Ectodermal cell (in vitro differentiated cells): ENCODE measurements at regions not wholly inside any gene's neighbourhood (a gene's known extent, or its start where the extent isn't known, plus 50 kb on each side); places are given as distances from the start of the nearest gene placed in this dataset.

Experiments used
- H3K27ac ChIP-seq: 2 replicates; pipeline ENCODE4 v1.7.0; 2013; ENCODE audit warnings: mild to moderate bottlenecking, low read depth, low read length; ENCODE audit not compliant: insufficient read depth, poor library complexity, severe bottlenecking
- H3K27me3 ChIP-seq: 2 replicates; pipeline ENCODE4 v1.7.0; 2013; ENCODE audit warnings: mild to moderate bottlenecking, low read length; ENCODE audit not compliant: insufficient read depth, control insufficient read depth, poor library complexity, severe bottlenecking
- H3K36me3 ChIP-seq: one replicate; pipeline ENCODE4 v1.7.0; 2013; ENCODE audit warnings: low read length; ENCODE audit not compliant: control insufficient read depth, insufficient read depth
- H3K4me1 ChIP-seq: one replicate; pipeline ENCODE4 v1.7.0; 2013; ENCODE audit warnings: low read length; ENCODE audit not compliant: control insufficient read depth, insufficient read depth
- H3K4me3 ChIP-seq: 2 replicates; pipeline ENCODE4 v1.7.0; 2013; ENCODE audit warnings: low read depth, low read length, control low read depth; ENCODE audit not compliant: insufficient read depth
- H3K9me3 ChIP-seq: 2 replicates; pipeline ENCODE4 v1.7.0; 2013; ENCODE audit warnings: mild to moderate bottlenecking, low read length, moderate library complexity; ENCODE audit not compliant: control insufficient read depth
- WGBS, 2 experiments: methylation state at CpG; one replicate each; pipeline ENCODE4 v1.1.7; 2013; ENCODE audit warnings: missing lambda C conversion rate in 2 of 2; 5-methylcytosine and 5-hydroxymethylcytosine counted together

GRCh38 chr10:83896219-83896618, 243.1 kb upstream of the GHITM start:
- no peaks in the 10 kb centered on the region for H3K27me3 ChIP-seq
- H3K4me1 ChIP-seq, result no peaks in the 10 kb centered on the region
- no peak overlapping the region for H3K27ac ChIP-seq
- H3K4me3 ChIP-seq, result no peak overlapping the region
- H3K36me3 ChIP-seq, result no peaks in the 10 kb centered on the region
- WGBS, 2 experiments, result 93 to 95% methylated on average over 6 of the region's 6 CpGs
- no peaks in the 10 kb centered on the region for H3K9me3 ChIP-seq

- H3K27me3 ChIP-seq, result no peaks in the 10 kb centered on the region
- no peaks in the 10 kb centered on the region for H3K4me1 ChIP-seq
- H3K36me3 ChIP-seq, result no peaks in the 10 kb centered on the region
- 100% methylated on average over 1 of the region's 1 CpG for WGBS, 2 experiments
- no peak overlapping the region for H3K4me3 ChIP-seq
- no peaks in the 10 kb centered on the region for H3K9me3 ChIP-seq
- no peak overlapping the region for H3K27ac ChIP-seq
These were observed 241.7 kb upstream of the GHITM start for GRCh38 chr10:83897626-83898025.

GRCh38 chr10:83908506-83908905, 230.8 kb upstream of the GHITM start:
- peaks cover 6% of the 10 kb centered on the region for H3K27me3 ChIP-seq
- H3K4me1 ChIP-seq, result peaks cover 28% of the 10 kb centered on the region
- H3K36me3 ChIP-seq, result no peaks in the 10 kb centered on the region
- 62 to 63% methylated on average over 2 of the region's 2 CpGs for WGBS, 2 experiments
- H3K9me3 ChIP-seq, result no peaks in the 10 kb centered on the region
- H3K4me3 ChIP-seq, result no peak overlapping the region
- H3K27ac ChIP-seq, result peak overlapping the region; percentile 52

GRCh38 chr10:83909001-83909400, 230.3 kb upstream of the GHITM start:
- WGBS, 2 experiments, result 7 to 18% methylated on average over 7 of the region's 7 CpGs
- H3K27ac ChIP-seq, result peak overlapping the region; percentile 52

GRCh38 chr10:83915801-83916200, 223.5 kb upstream of the GHITM start:
- Histone ChIP-seq H3K4me1 (peaks cover 20% of the 10 kb centered on the region), H3K27me3 (peaks cover 3% of the 10 kb centered on the region), H3K36me3 (no peaks in the 10 kb centered on the region), H3K9me3 (no peaks in the 10 kb centered on the region), H3K27ac (no peak overlapping the region), H3K4me3 (no peak overlapping the region)
- WGBS, 2 experiments, result 78 to 81% methylated on average over 1 of the region's 1 CpG

More at GRCh38 chr10:83909001-83909400, 230.3 kb upstream of the GHITM start:
- Histone ChIP-seq H3K4me3 (no peak overlapping the region), H3K27me3 (peaks cover 6% of the 10 kb centered on the region), H3K36me3 (no peaks in the 10 kb centered on the region), H3K4me1 (peaks cover 33% of the 10 kb centered on the region), H3K9me3 (no peaks in the 10 kb centered on the region)

- H3K9me3 ChIP-seq, result no peaks in the 10 kb centered on the region
- peaks cover 2% of the 10 kb centered on the region for H3K27me3 ChIP-seq
- H3K36me3 ChIP-seq, result no peaks in the 10 kb centered on the region
- H3K4me3 ChIP-seq, result no peak overlapping the region
- peaks cover 20% of the 10 kb centered on the region for H3K4me1 ChIP-seq
- H3K27ac ChIP-seq, result no peak overlapping the region
- 64 to 66% methylated on average over 16 to 17 of the region's 17 CpGs for WGBS, 2 experiments
These were observed 221.5 kb upstream of the GHITM start for GRCh38 chr10:83917537-83918506.

- 93 to 97% methylated on average over 2 of the region's 2 CpGs for WGBS, 2 experiments
- Histone ChIP-seq H3K9me3 (no peaks in the 10 kb centered on the region), H3K36me3 (no peaks in the 10 kb centered on the region), H3K4me1 (peaks cover 14% of the 10 kb centered on the region), H3K27me3 (no peaks in the 10 kb centered on the region), H3K4me3 (no peak overlapping the region), H3K27ac (no peak overlapping the region)
These were observed 220.1 kb upstream of the GHITM start for GRCh38 chr10:83919187-83919586.

- H3K27ac ChIP-seq, result no peak overlapping the region
These were observed 217.1 kb upstream of the GHITM start for GRCh38 chr10:83921984-83922860.

GRCh38 chr10:83925133-83925532, 214.2 kb upstream of the GHITM start:
- 12 to 14% methylated on average over 5 of the region's 5 CpGs for WGBS, 2 experiments
- Histone ChIP-seq H3K9me3 (no peaks in the 10 kb centered on the region), H3K36me3 (no peaks in the 10 kb centered on the region), H3K27ac (no peak overlapping the region), H3K27me3 (no peaks in the 10 kb centered on the region), H3K4me1 (peaks cover 16% of the 10 kb centered on the region), H3K4me3 (no peak overlapping the region)

More at GRCh38 chr10:83921984-83922860, 217.1 kb upstream of the GHITM start:
- Histone ChIP-seq H3K36me3 (no peaks in the 10 kb centered on the region), H3K9me3 (no peaks in the 10 kb centered on the region), H3K4me3 (no peak overlapping the region), H3K27me3 (no peaks in the 10 kb centered on the region), H3K4me1 (peaks cover 11% of the 10 kb centered on the region)
- WGBS, 2 experiments, result 91 to 93% methylated on average over 3 of the region's 3 CpGs

- no peaks in the 10 kb centered on the region for H3K9me3 ChIP-seq
- H3K4me1 ChIP-seq, result peaks cover 16% of the 10 kb centered on the region
- H3K36me3 ChIP-seq, result no peaks in the 10 kb centered on the region
- no peak overlapping the region for H3K4me3 ChIP-seq
- no peak overlapping the region for H3K27ac ChIP-seq
- no peaks in the 10 kb centered on the region for H3K27me3 ChIP-seq
- 88 to 92% methylated on average over 2 of the region's 2 CpGs for WGBS, 2 experiments
These were observed 212.7 kb upstream of the GHITM start for GRCh38 chr10:83926606-83927005.
